H9 (cell line): ENCODE measurements at regions not wholly inside any gene's neighbourhood (a gene's known extent, or its start where the extent isn't known, plus 50 kb on each side); places are given as distances from the start of the nearest gene placed in this dataset.

Source experiments
- DNase-seq: peaks from one replicate; pipeline ENCODE4 v3.0.0-alpha.2; 2017
- H2AFZ ChIP-seq: one replicate; pipeline ENCODE4 v1.6.1; 2013; ENCODE audit warnings: mild to moderate bottlenecking, low read length, control low read depth, moderate library complexity
- H2AK5ac ChIP-seq: 2 replicates; pipeline ENCODE4 v1.6.1; 2013; ENCODE audit warnings: low read length, control low read depth, mixed read lengths; ENCODE audit not compliant: insufficient read length
- H2BK120ac ChIP-seq: one replicate; pipeline ENCODE4 v1.6.1; 2013; ENCODE audit warnings: low read depth, mild to moderate bottlenecking, low read length, control low read depth, inconsistent platforms; ENCODE audit not compliant: poor library complexity, severe bottlenecking
- H2BK12ac ChIP-seq: 2 replicates; pipeline ENCODE4 v1.6.1; 2013; ENCODE audit warnings: low read length, control low read depth, mixed read lengths, low read depth; ENCODE audit not compliant: insufficient read length
- H2BK15ac ChIP-seq: 2 replicates; pipeline ENCODE4 v1.6.1; 2013; ENCODE audit warnings: low read depth, low read length, control low read depth
- H2BK20ac ChIP-seq: one replicate; pipeline ENCODE4 v1.6.1; 2013; ENCODE audit warnings: low read depth, mild to moderate bottlenecking, low read length, control low read depth, inconsistent platforms; ENCODE audit not compliant: poor library complexity, severe bottlenecking
- H2BK5ac ChIP-seq: 2 replicates; pipeline ENCODE4 v1.6.1; 2013; ENCODE audit warnings: low read length, control low read depth, mixed read lengths; ENCODE audit not compliant: insufficient read length
- H3K14ac ChIP-seq: 2 replicates; pipeline ENCODE4 v1.6.1; 2013; ENCODE audit warnings: low read length, control low read depth; ENCODE audit not compliant: insufficient read depth
- H3K18ac ChIP-seq: 2 replicates; pipeline ENCODE4 v1.6.1; 2013; ENCODE audit warnings: low read depth, mild to moderate bottlenecking, mixed read lengths, low read length, control low read depth; ENCODE audit not compliant: insufficient read length
- H3K23ac ChIP-seq: 2 replicates; pipeline ENCODE4 v1.6.1; 2013; ENCODE audit warnings: low read length, control low read depth, mixed read lengths, low read depth; ENCODE audit not compliant: insufficient read length
- H3K23me2 ChIP-seq: 2 replicates; pipeline ENCODE4 v1.6.1; 2013; ENCODE audit warnings: low read depth, mild to moderate bottlenecking, mixed read lengths, low read length, control low read depth; ENCODE audit not compliant: insufficient read length, poor library complexity, severe bottlenecking
- H3K27ac ChIP-seq: 2 replicates; pipeline ENCODE4 v1.5.1; 2013; ENCODE audit warnings: low read length, control low read depth, mixed read lengths, low read depth; ENCODE audit not compliant: insufficient read length
- H3K27me3 ChIP-seq: 2 replicates; pipeline ENCODE4 v1.6.1; 2013; ENCODE audit warnings: low read length, control low read depth, inconsistent platforms; ENCODE audit not compliant: insufficient read depth
- H3K4ac ChIP-seq: 2 replicates; pipeline ENCODE4 v1.6.1; 2013; ENCODE audit warnings: low read depth, mild to moderate bottlenecking, control low read depth, inconsistent platforms, low read length, moderate library complexity
- H3K4me1 ChIP-seq: 2 replicates; pipeline ENCODE4 v1.6.1; 2013; ENCODE audit warnings: low read length, control low read depth, inconsistent platforms; ENCODE audit not compliant: insufficient read depth
- H3K4me2 ChIP-seq: 2 replicates; pipeline ENCODE4 v1.6.1; 2013; ENCODE audit warnings: low read length, control low read depth, mixed read lengths; ENCODE audit not compliant: insufficient read length, insufficient read depth
- H3K56ac ChIP-seq: 2 replicates; pipeline ENCODE4 v1.6.1; 2013; ENCODE audit warnings: low read depth, mild to moderate bottlenecking, mixed read lengths, low read length, control low read depth; ENCODE audit not compliant: insufficient read length
- H3K79me1 ChIP-seq: 2 replicates; pipeline ENCODE4 v1.6.1; 2013; ENCODE audit warnings: low read depth, mild to moderate bottlenecking, moderate library complexity, low read length, control low read depth, inconsistent platforms; ENCODE audit not compliant: insufficient read depth, poor library complexity, severe bottlenecking
- H3K79me2 ChIP-seq: 2 replicates; pipeline ENCODE4 v1.6.1; 2013; ENCODE audit warnings: low read length, control low read depth, inconsistent platforms; ENCODE audit not compliant: insufficient read depth
- H3K9ac ChIP-seq: 2 replicates; pipeline ENCODE4 v1.6.1; 2013; ENCODE audit warnings: low read length, control low read depth, mixed read lengths; ENCODE audit not compliant: insufficient read length; ENCODE audit errors: extremely low read depth
- H3K9me3 ChIP-seq: one replicate; pipeline ENCODE4 v1.6.1; 2013; ENCODE audit warnings: low read depth, low read length, inconsistent platforms; ENCODE audit not compliant: control insufficient read depth
- H3T11ph ChIP-seq: one replicate; pipeline ENCODE4 v1.6.1; 2013; ENCODE audit warnings: mild to moderate bottlenecking, low read length, control low read depth, inconsistent platforms
- H4K20me1 ChIP-seq: one replicate; pipeline ENCODE4 v1.6.1; 2013; ENCODE audit not compliant: control insufficient read depth, insufficient read length, insufficient read depth
- H4K5ac ChIP-seq: 2 replicates; pipeline ENCODE4 v1.6.1; 2013; ENCODE audit warnings: low read depth, mild to moderate bottlenecking, mixed read lengths, low read length, control low read depth; ENCODE audit not compliant: insufficient read length
- H4K8ac ChIP-seq: replicated peaks from 2 replicates; pipeline ENCODE4 v1.6.1; 2013; ENCODE audit warnings: low read length, control low read depth, mixed read lengths, low read depth; ENCODE audit not compliant: insufficient read length
- H4K91ac ChIP-seq: 2 replicates; pipeline ENCODE4 v1.6.1; 2013; ENCODE audit warnings: low read depth, mild to moderate bottlenecking, moderate library complexity, mixed read lengths, low read length, control low read depth; ENCODE audit not compliant: insufficient read length
- H3K27ac Mint-ChIP-seq, 3 experiments: 2 replicates in 2 of 3; 3 replicates in 1 of 3; pipeline ENCODE4 v1.8.0; 2020 to 2021; ENCODE audit warnings: mixed read lengths in 3 of 3, mild to moderate bottlenecking in 1 of 3, moderate library complexity in 1 of 3
- H3K27me3 Mint-ChIP-seq: 2 replicates; pipeline ENCODE4 v1.8.0; 2021; ENCODE audit warnings: low read depth, mild to moderate bottlenecking, moderate library complexity, mixed read lengths
- H3K36me3 Mint-ChIP-seq, 3 experiments: 2 replicates in 2 of 3; 3 replicates in 1 of 3; pipeline ENCODE4 v1.8.0; 2020 to 2021; ENCODE audit warnings: low read depth in 3 of 3, mixed read lengths in 3 of 3; ENCODE audit not compliant: insufficient read depth in 1 of 3
- H3K4me1 Mint-ChIP-seq, 2 experiments: 2 replicates each; pipeline ENCODE4 v1.8.0; 2020; ENCODE audit warnings: mixed read lengths in 2 of 2
- H3K4me3 Mint-ChIP-seq, 2 experiments: 2 replicates in 1 of 2; 3 replicates in 1 of 2; pipeline ENCODE4 v1.8.0; 2020 to 2021; ENCODE audit warnings: mild to moderate bottlenecking in 2 of 2, mixed read lengths in 2 of 2, moderate library complexity in 1 of 2
- H3K9me3 Mint-ChIP-seq, 2 experiments: 2 replicates in 1 of 2; 3 replicates in 1 of 2; pipeline ENCODE4 v1.8.0; 2020; ENCODE audit warnings: mild to moderate bottlenecking in 2 of 2, mixed read lengths in 2 of 2, moderate library complexity in 1 of 2
- WGBS: extraction: QIAGEN DNeasy Blood & Tissue Kit; methylation state at CpG from one replicate; pipeline ENCODE4 v1.1.7; 2013; ENCODE audit warnings: missing lambda C conversion rate, low lambda C conversion rate, mixed read lengths; ENCODE audit not compliant: insufficient read length; ENCODE audit errors: extremely low coverage; 5-methylcytosine and 5-hydroxymethylcytosine counted together
- TF ChIP-seq, protein P1 (sequence below): fragments of 200-600 bp; sonication (generic); conservative IDR thresholded peaks from 3 replicates; pipeline ENCODE4 v1.8.0; 2021; ENCODE audit warnings: antibody characterized with exemption, mild to moderate bottlenecking

DNA sequence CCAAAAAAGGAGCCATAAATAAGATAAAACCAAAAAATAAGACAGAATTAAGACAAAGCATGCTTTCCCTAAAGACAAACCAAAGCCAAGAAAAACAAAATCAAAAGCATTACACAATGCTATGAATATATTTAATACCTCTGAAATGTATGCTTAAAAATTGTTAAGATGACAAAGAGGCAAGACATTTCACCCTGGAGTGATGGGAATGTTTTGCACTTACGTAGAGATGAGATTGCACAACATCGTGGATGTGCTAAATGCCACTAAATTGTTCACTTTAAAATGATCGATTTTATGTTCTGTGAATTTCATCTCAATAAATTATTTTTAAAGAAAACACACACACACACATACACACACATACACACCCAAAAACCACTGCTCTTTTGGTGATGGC lies 386.6 kb upstream of the KLHL29 start:
- TF ChIP-seq, protein P1, sequence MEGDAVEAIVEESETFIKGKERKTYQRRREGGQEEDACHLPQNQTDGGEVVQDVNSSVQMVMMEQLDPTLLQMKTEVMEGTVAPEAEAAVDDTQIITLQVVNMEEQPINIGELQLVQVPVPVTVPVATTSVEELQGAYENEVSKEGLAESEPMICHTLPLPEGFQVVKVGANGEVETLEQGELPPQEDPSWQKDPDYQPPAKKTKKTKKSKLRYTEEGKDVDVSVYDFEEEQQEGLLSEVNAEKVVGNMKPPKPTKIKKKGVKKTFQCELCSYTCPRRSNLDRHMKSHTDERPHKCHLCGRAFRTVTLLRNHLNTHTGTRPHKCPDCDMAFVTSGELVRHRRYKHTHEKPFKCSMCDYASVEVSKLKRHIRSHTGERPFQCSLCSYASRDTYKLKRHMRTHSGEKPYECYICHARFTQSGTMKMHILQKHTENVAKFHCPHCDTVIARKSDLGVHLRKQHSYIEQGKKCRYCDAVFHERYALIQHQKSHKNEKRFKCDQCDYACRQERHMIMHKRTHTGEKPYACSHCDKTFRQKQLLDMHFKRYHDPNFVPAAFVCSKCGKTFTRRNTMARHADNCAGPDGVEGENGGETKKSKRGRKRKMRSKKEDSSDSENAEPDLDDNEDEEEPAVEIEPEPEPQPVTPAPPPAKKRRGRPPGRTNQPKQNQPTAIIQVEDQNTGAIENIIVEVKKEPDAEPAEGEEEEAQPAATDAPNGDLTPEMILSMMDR = no peak
- no peak overlapping the region for H3K4me2 ChIP-seq
- H3K9ac ChIP-seq = no peak overlapping the region
- no peak overlapping the region for H3K23ac ChIP-seq
- H2BK5ac ChIP-seq = no peak overlapping the region
- no peak overlapping the region for H2AFZ ChIP-seq
- no peak overlapping the region for H2BK120ac ChIP-seq
- no peaks in the 10 kb centered on the region for H4K20me1 ChIP-seq
- Mint-ChIP-seq H3K9me3 (no peaks in the 10 kb centered on the region), H3K36me3 (no peaks in the 10 kb centered on the region), H3K4me3 (no peak overlapping the region), H3K27ac (no peak overlapping the region), H3K27me3 (no peaks in the 10 kb centered on the region), H3K4me1 (peaks cover 0 to 11% of the 10 kb centered on the region in 2 experiments; a peak in 2 of 4 replicates)
- H3T11ph ChIP-seq = no peak overlapping the region
- H3K56ac ChIP-seq = no peak overlapping the region
- WGBS = no CpG with 5 or more reads among the region's 3 CpGs
- H4K91ac ChIP-seq = no peak overlapping the region
- H3K23me2 ChIP-seq = no peaks in the 10 kb centered on the region
- H3K4me1 ChIP-seq = no peaks in the 10 kb centered on the region
- H4K8ac ChIP-seq = no peak overlapping the region
- no peak for DNase-seq
- no peaks in the 10 kb centered on the region for H3K79me1 ChIP-seq
- H3K9me3 ChIP-seq = no peaks in the 10 kb centered on the region
- no peak overlapping the region for H3K27ac ChIP-seq
- H2AK5ac ChIP-seq = no peak overlapping the region
- no peak overlapping the region for H3K4ac ChIP-seq
- H3K14ac ChIP-seq = no peak overlapping the region
- no peak overlapping the region for H4K5ac ChIP-seq
- no peak overlapping the region for H2BK15ac ChIP-seq
- no peak overlapping the region for H2BK12ac ChIP-seq
- H3K18ac ChIP-seq = no peak overlapping the region
- no peaks in the 10 kb centered on the region for H3K79me2 ChIP-seq
- H3K27me3 ChIP-seq = no peaks in the 10 kb centered on the region
- H2BK20ac ChIP-seq = no peak overlapping the region
